ENCODE measurements at regions not wholly inside any gene's neighbourhood (a gene's known extent, or its start where the extent isn't known, plus 50 kb on each side); places are given as distances from the start of the nearest gene placed in this dataset.

DNA sequence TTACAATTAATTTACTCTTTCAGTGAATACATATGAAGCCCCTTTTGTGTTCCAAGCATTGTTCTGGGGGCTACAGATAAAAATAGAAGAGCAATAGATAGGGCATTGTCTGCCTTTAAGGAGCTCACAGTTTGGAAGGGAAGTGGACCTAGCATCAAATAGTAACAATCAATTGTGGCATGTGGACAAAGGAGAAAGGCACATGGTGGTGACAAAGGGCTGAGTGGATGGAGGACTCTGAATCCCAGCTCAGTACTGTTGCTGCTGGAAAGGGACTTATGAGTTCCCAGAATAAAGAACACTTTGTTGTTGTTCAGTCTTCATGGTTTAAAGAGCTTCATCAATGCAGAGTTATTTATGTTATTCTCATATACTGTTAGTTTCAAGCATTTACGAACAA, 217.7 kb downstream of the HRH4 start (continued):
- TF ChIP-seq, protein P1, sequence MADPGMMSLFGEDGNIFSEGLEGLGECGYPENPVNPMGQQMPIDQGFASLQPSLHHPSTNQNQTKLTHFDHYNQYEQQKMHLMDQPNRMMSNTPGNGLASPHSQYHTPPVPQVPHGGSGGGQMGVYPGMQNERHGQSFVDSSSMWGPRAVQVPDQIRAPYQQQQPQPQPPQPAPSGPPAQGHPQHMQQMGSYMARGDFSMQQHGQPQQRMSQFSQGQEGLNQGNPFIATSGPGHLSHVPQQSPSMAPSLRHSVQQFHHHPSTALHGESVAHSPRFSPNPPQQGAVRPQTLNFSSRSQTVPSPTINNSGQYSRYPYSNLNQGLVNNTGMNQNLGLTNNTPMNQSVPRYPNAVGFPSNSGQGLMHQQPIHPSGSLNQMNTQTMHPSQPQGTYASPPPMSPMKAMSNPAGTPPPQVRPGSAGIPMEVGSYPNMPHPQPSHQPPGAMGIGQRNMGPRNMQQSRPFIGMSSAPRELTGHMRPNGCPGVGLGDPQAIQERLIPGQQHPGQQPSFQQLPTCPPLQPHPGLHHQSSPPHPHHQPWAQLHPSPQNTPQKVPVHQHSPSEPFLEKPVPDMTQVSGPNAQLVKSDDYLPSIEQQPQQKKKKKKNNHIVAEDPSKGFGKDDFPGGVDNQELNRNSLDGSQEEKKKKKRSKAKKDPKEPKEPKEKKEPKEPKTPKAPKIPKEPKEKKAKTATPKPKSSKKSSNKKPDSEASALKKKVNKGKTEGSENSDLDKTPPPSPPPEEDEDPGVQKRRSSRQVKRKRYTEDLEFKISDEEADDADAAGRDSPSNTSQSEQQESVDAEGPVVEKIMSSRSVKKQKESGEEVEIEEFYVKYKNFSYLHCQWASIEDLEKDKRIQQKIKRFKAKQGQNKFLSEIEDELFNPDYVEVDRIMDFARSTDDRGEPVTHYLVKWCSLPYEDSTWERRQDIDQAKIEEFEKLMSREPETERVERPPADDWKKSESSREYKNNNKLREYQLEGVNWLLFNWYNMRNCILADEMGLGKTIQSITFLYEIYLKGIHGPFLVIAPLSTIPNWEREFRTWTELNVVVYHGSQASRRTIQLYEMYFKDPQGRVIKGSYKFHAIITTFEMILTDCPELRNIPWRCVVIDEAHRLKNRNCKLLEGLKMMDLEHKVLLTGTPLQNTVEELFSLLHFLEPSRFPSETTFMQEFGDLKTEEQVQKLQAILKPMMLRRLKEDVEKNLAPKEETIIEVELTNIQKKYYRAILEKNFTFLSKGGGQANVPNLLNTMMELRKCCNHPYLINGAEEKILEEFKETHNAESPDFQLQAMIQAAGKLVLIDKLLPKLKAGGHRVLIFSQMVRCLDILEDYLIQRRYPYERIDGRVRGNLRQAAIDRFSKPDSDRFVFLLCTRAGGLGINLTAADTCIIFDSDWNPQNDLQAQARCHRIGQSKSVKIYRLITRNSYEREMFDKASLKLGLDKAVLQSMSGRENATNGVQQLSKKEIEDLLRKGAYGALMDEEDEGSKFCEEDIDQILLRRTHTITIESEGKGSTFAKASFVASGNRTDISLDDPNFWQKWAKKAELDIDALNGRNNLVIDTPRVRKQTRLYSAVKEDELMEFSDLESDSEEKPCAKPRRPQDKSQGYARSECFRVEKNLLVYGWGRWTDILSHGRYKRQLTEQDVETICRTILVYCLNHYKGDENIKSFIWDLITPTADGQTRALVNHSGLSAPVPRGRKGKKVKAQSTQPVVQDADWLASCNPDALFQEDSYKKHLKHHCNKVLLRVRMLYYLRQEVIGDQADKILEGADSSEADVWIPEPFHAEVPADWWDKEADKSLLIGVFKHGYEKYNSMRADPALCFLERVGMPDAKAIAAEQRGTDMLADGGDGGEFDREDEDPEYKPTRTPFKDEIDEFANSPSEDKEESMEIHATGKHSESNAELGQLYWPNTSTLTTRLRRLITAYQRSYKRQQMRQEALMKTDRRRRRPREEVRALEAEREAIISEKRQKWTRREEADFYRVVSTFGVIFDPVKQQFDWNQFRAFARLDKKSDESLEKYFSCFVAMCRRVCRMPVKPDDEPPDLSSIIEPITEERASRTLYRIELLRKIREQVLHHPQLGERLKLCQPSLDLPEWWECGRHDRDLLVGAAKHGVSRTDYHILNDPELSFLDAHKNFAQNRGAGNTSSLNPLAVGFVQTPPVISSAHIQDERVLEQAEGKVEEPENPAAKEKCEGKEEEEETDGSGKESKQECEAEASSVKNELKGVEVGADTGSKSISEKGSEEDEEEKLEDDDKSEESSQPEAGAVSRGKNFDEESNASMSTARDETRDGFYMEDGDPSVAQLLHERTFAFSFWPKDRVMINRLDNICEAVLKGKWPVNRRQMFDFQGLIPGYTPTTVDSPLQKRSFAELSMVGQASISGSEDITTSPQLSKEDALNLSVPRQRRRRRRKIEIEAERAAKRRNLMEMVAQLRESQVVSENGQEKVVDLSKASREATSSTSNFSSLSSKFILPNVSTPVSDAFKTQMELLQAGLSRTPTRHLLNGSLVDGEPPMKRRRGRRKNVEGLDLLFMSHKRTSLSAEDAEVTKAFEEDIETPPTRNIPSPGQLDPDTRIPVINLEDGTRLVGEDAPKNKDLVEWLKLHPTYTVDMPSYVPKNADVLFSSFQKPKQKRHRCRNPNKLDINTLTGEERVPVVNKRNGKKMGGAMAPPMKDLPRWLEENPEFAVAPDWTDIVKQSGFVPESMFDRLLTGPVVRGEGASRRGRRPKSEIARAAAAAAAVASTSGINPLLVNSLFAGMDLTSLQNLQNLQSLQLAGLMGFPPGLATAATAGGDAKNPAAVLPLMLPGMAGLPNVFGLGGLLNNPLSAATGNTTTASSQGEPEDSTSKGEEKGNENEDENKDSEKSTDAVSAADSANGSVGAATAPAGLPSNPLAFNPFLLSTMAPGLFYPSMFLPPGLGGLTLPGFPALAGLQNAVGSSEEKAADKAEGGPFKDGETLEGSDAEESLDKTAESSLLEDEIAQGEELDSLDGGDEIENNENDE (IDR thresholded peaks at IDR 0.05; ENCODE audit: insufficient replicate concordance, low read length) = no peak
- no peak for TF ChIP-seq CBX5 (IDR thresholded peaks at IDR 0.05; ENCODE audit: low read depth, low read length)
